ENCODE measurements at regions not wholly inside any gene's neighbourhood (a gene's known extent, or its start where the extent isn't known, plus 50 kb on each side); places are given as distances from the start of the nearest gene placed in this dataset.

DNA sequence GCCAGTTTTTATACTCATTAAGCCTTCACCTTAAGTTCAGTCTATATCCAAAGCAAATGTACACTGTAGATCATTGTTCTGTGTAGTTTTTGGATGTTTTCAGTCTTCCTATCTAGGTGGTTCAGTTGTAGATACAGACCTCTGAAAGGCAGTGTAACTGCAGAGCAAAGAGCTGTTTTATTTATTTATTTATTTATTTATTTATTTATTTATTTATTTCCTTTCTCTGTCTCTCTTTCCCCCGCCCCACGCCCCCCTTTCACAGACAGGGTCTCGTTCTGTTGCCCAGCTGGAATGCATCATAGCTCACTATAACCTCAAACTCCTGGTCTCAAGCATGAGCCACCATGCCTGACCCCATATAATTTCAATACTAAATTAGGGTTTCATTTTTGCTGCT lies 281.8 kb upstream of the KLHL1 start:
- intact Hi-C loops (cut with DNase I; ENCODE audit: low total_unique reads) (no loop called here), in situ Hi-C loops (cut with MboI; ENCODE audit: low pct_ligation_motif_present in 1 of 4, low pct_unique_long_range_greater_than_20kb in 1 of 4, low sequenced_read_pairs in 3 of 4) (no loop called here)
- Histone ChIP-seq H3K27ac (no peak overlapping the region), H3K4me3 (no peak overlapping the region), H3K27me3 (no peaks in the 10 kb centered on the region), H3K4me1 (peaks cover 0 to 18% (median 4%) of the 10 kb centered on the region in 4 donors), H3K36me3 (no peaks in the 10 kb centered on the region), H3K9me3 (no peaks in the 10 kb centered on the region)
- WGBS, 2 donors (ENCODE audit: low coverage in 1 of 2) = 75 to 82% methylated on average over 3 of the region's 3 CpGs
- TF ChIP-seq, protein P1, sequence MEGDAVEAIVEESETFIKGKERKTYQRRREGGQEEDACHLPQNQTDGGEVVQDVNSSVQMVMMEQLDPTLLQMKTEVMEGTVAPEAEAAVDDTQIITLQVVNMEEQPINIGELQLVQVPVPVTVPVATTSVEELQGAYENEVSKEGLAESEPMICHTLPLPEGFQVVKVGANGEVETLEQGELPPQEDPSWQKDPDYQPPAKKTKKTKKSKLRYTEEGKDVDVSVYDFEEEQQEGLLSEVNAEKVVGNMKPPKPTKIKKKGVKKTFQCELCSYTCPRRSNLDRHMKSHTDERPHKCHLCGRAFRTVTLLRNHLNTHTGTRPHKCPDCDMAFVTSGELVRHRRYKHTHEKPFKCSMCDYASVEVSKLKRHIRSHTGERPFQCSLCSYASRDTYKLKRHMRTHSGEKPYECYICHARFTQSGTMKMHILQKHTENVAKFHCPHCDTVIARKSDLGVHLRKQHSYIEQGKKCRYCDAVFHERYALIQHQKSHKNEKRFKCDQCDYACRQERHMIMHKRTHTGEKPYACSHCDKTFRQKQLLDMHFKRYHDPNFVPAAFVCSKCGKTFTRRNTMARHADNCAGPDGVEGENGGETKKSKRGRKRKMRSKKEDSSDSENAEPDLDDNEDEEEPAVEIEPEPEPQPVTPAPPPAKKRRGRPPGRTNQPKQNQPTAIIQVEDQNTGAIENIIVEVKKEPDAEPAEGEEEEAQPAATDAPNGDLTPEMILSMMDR (IDR thresholded peaks at IDR 0.05) = no peak
- TF ChIP-seq POLR2AphosphoS5 (IDR thresholded peaks at IDR 0.05) (no peak), EP300 (IDR thresholded peaks at IDR 0.05; ENCODE audit: low read depth) (no peak), POLR2A (IDR thresholded peaks at IDR 0.05) (no peak)
- no peak for DNase-seq

DNA sequence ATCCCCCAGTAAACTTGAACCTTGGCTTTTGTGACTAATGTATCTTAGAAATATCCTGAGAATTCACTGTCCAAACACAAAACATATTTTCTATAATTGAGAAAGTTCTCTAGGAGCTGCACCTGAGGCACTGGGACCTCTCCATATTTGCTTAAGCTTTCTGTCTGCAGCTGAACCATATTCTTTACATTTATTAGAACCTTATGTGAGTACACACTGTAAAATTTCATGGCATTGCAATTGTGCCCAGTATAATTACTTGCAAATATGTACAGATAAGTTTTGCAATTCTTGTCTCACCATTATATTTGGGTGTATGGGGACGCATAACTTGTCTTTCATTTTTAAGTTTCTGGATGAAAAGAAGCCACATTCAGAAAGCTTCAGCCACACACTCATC lies 280.7 kb upstream of the KLHL1 start:
- no peak for DNase-seq
- H3K27ac ChIP-seq = no peak overlapping the region
- no peaks in the 10 kb centered on the region for H3K9me3 ChIP-seq
- intact Hi-C loops (cut with DNase I; ENCODE audit: low total_unique reads) = no loop called here
- H3K27me3 ChIP-seq = no peaks in the 10 kb centered on the region
- TF ChIP-seq EP300 (IDR thresholded peaks at IDR 0.05; ENCODE audit: low read depth) (no peak), POLR2A (IDR thresholded peaks at IDR 0.05) (no peak), POLR2AphosphoS5 (IDR thresholded peaks at IDR 0.05) (no peak)
- TF ChIP-seq, protein P1 (IDR thresholded peaks at IDR 0.05) = no peak
- no peak overlapping the region for H3K4me3 ChIP-seq
- in situ Hi-C loops (cut with MboI; ENCODE audit: low pct_ligation_motif_present in 1 of 4, low pct_unique_long_range_greater_than_20kb in 1 of 4, low sequenced_read_pairs in 3 of 4) = no loop called here
- H3K36me3 ChIP-seq = no peaks in the 10 kb centered on the region
- WGBS, 2 donors (ENCODE audit: low coverage in 1 of 2) = 17 to 31% methylated on average over 1 of the region's 1 CpG
- H3K4me1 ChIP-seq = peaks cover 0 to 18% (median 4%) of the 10 kb centered on the region in 4 donors

DNA sequence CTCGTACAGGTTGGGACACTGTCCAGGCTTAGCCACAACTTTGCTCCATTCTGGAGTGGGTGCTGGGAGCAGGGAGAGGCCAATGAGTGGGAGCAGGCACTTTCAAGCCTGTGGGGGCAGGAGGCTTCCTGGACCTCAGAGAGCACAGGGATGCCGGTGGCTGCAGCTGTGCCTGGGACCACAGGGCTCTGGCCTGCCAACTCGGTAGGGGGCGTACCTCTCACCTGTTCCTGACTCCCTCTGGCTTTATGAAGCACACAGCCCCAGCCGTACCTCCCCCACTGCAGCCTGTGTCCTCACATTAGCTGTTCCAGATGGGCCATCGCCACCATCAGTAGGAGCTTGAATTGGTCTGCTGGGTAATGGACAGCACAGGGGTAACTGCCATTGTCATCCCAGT lies 278.7 kb upstream of the KLHL1 start:
- Histone ChIP-seq H3K36me3 (no peaks in the 10 kb centered on the region), H3K9me3 (no peaks in the 10 kb centered on the region), H3K4me3 (no peak overlapping the region), H3K4me1 (peaks cover 0 to 11% (median 3%) of the 10 kb centered on the region in 4 donors), H3K27ac (no peak overlapping the region), H3K27me3 (no peaks in the 10 kb centered on the region)
- no peak for TF ChIP-seq POLR2AphosphoS5 (IDR thresholded peaks at IDR 0.05)
- TF ChIP-seq, protein P1 (IDR thresholded peaks at IDR 0.05) = no peak
- no peak for TF ChIP-seq EP300 (IDR thresholded peaks at IDR 0.05; ENCODE audit: low read depth)
- no peak for TF ChIP-seq POLR2A (IDR thresholded peaks at IDR 0.05)
- DNase-seq = no peak
- intact Hi-C loops (cut with DNase I; ENCODE audit: low total_unique reads) (no loop called here), in situ Hi-C loops (cut with MboI; ENCODE audit: low pct_ligation_motif_present in 1 of 4, low pct_unique_long_range_greater_than_20kb in 1 of 4, low sequenced_read_pairs in 3 of 4) (no loop called here)
- WGBS, 2 donors (ENCODE audit: low coverage in 1 of 2) = 95% methylated on average over 6 of the region's 6 CpGs; no CpG with 5 or more reads in 1 of the 2 donors

DNA sequence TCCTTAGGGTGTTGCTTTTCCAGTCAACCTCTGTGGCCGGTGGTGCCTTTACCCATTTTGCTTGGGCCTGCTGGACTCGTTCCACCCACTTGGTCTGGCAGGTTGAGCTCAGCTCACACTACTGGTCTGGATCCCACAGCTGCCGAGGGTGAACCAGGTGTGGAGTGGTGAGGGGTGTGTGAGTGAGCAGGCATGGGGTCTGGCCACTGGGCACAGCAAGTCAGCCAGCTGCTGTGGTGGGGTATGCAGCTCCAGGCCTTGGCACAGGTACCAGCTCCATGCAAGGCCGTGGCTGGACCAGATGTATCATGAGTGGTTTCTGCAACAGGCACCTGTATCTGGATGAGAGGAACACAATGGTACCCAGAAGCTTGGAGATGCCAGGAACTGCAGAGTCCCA lies 277.6 kb upstream of the KLHL1 start:
- intact Hi-C loops (cut with DNase I; ENCODE audit: low total_unique reads) = no loop called here
- DNase-seq = no peak
- in situ Hi-C loops (cut with MboI; ENCODE audit: low pct_ligation_motif_present in 1 of 4, low pct_unique_long_range_greater_than_20kb in 1 of 4, low sequenced_read_pairs in 3 of 4) = no loop called here
- H3K9me3 ChIP-seq = no peaks in the 10 kb centered on the region
- no peaks in the 10 kb centered on the region for H3K27me3 ChIP-seq
- H3K4me3 ChIP-seq = no peak overlapping the region
- 76% methylated on average over 4 of the region's 4 CpGs; no CpG with 5 or more reads in 1 of the 2 donors for WGBS, 2 donors (ENCODE audit: low coverage in 1 of 2)
- H3K4me1 ChIP-seq = peaks cover 0 to 4% (median 1%) of the 10 kb centered on the region in 4 donors
- no peaks in the 10 kb centered on the region for H3K36me3 ChIP-seq
- TF ChIP-seq POLR2A (IDR thresholded peaks at IDR 0.05) = no peak
- TF ChIP-seq POLR2AphosphoS5 (IDR thresholded peaks at IDR 0.05) = no peak
- TF ChIP-seq EP300 (IDR thresholded peaks at IDR 0.05; ENCODE audit: low read depth) = no peak
- TF ChIP-seq, protein P1 (IDR thresholded peaks at IDR 0.05) = no peak
- no peak overlapping the region for H3K27ac ChIP-seq
